WTC11 (cell line): ENCODE measurements at regions not wholly inside any gene's neighbourhood (a gene's known extent, or its start where the extent isn't known, plus 50 kb on each side); places are given as distances from the start of the nearest gene placed in this dataset.

Experiments used
- ATAC-seq: fragments of 200-7000 bp; cut with Tn5 transposase; 2 replicates; pipeline ENCODE4 v1.10.0; 2021; ENCODE audit warnings: mild to moderate bottlenecking, moderate library complexity
- CTCF ChIA-PET: fragments of 300-600 bp; sonication (Branson Sonifier 250); formaldehyde crosslinking; loops from one replicate; lab custom pipeline; 2021; ENCODE audit warnings: antibody characterized with exemption; lab: Charles Lee
- POLR2A ChIA-PET: fragments of 350-600 bp; sonication (Branson Sonifier 250); formaldehyde crosslinking; loops from one replicate; lab custom pipeline; 2021; ENCODE audit warnings: antibody characterized with exemption; lab: Charles Lee
- DNase-seq: peaks from one replicate; pipeline ENCODE4 v3.0.0; 2021; ENCODE audit warnings: low spot score
- H3K27ac Mint-ChIP-seq: 2 replicates; pipeline ENCODE4 v1.8.0; 2021; ENCODE audit warnings: mixed read lengths
- H3K27me3 Mint-ChIP-seq: 2 replicates; pipeline ENCODE4 v1.8.0; 2021; ENCODE audit warnings: low read depth, mild to moderate bottlenecking, moderate library complexity, mixed read lengths
- H3K36me3 Mint-ChIP-seq: 2 replicates; pipeline ENCODE4 v1.8.0; 2021; ENCODE audit warnings: mixed read lengths
- H3K4me1 Mint-ChIP-seq: 2 replicates; pipeline ENCODE4 v1.8.0; 2022; ENCODE audit warnings: mixed read lengths
- H3K4me3 Mint-ChIP-seq: 2 replicates; pipeline ENCODE4 v1.8.0; 2021; ENCODE audit warnings: mild to moderate bottlenecking, moderate library complexity, mixed read lengths
- H3K9me3 Mint-ChIP-seq: 2 replicates; pipeline ENCODE4 v1.8.0; 2021; ENCODE audit warnings: mixed read lengths
- AR ChIP-seq: fragments of 250-450 bp; sonication (Bioruptor Pico); IDR thresholded peaks from 2 replicates; pipeline ENCODE4 v1.9.0; 2021; ENCODE audit warnings: mild to moderate bottlenecking
- ARID4B ChIP-seq: sonication (generic); formaldehyde crosslinking; IDR thresholded peaks from 2 replicates; pipeline ENCODE4 v1.8.0; 2023; ENCODE audit warnings: missing genetic modification reagents, mild to moderate bottlenecking, borderline replicate concordance
- ATF6 ChIP-seq: sonication (generic); formaldehyde crosslinking; IDR thresholded peaks from 2 replicates; pipeline ENCODE4 v1.8.1; 2023; ENCODE audit warnings: mild to moderate bottlenecking, missing genetic modification reagents
- CTCF ChIP-seq: fragments of 200-600 bp; IDR thresholded peaks from 2 replicates; pipeline ENCODE4 v1.8.0; 2022; ENCODE audit warnings: antibody characterized with exemption
- E2F4 ChIP-seq: sonication (generic); formaldehyde crosslinking; IDR thresholded peaks from 2 replicates; pipeline ENCODE4 v1.8.1; 2022; ENCODE audit warnings: low read depth, mild to moderate bottlenecking, moderate library complexity, missing genetic modification reagents, borderline replicate concordance
- ERG ChIP-seq: fragments of 250-450 bp; sonication (Bioruptor Pico); IDR thresholded peaks from 2 replicates; pipeline ENCODE4 v1.8.0; 2021; ENCODE audit warnings: mild to moderate bottlenecking
- ETV6 ChIP-seq: sonication (generic); formaldehyde crosslinking; IDR thresholded peaks from 2 replicates; pipeline ENCODE4 v1.8.1; 2022; ENCODE audit warnings: mild to moderate bottlenecking, missing genetic modification reagents
- FOXK1 ChIP-seq: sonication (generic); formaldehyde crosslinking; IDR thresholded peaks from 2 replicates; pipeline ENCODE4 v1.8.0; 2022; ENCODE audit warnings: mild to moderate bottlenecking, moderate library complexity, missing genetic modification reagents
- GABPB1 ChIP-seq: sonication (generic); formaldehyde crosslinking; IDR thresholded peaks from 2 replicates; pipeline ENCODE4 v1.8.1; 2023; ENCODE audit warnings: mild to moderate bottlenecking, missing genetic modification reagents
- GTF2I ChIP-seq: fragments of 250-450 bp; sonication (Bioruptor Pico); conservative IDR thresholded peaks from 2 replicates; pipeline ENCODE4 v1.4.0; 2021; ENCODE audit warnings: mild to moderate bottlenecking
- MXD4 ChIP-seq: fragments of 250-450 bp; sonication (Bioruptor Pico); IDR thresholded peaks from 2 replicates; pipeline ENCODE4 v1.8.0; 2021; ENCODE audit warnings: mild to moderate bottlenecking, moderate library complexity, borderline replicate concordance
- STAT6 ChIP-seq: sonication (generic); formaldehyde crosslinking; conservative IDR thresholded peaks from 2 replicates; pipeline ENCODE4 v1.8.1; 2023; ENCODE audit warnings: mild to moderate bottlenecking, low read depth, missing genetic modification reagents, moderate library complexity
- TP53 ChIP-seq: sonication (generic); formaldehyde crosslinking; IDR thresholded peaks from 2 replicates; pipeline ENCODE4 v1.8.1; 2023; ENCODE audit warnings: mild to moderate bottlenecking, missing genetic modification reagents
- ZNF219 ChIP-seq: sonication (generic); formaldehyde crosslinking; IDR thresholded peaks from 2 replicates; pipeline ENCODE4 v1.8.0; 2023; ENCODE audit warnings: missing genetic modification reagents, mild to moderate bottlenecking, borderline replicate concordance
- ZNF425 ChIP-seq: fragments of 250-450 bp; sonication (Bioruptor Pico); conservative IDR thresholded peaks from 2 replicates; pipeline ENCODE4 v1.9.0; 2021; ENCODE audit warnings: mild to moderate bottlenecking

GRCh38 chr4:155607481-155607880 is 59.2 kb upstream of the GUCY1A1 start:
- 0 out of 2 replicates have a peak, but pooled peaks cover 3% of the 10 kb centered on the region for H3K9me3 Mint-ChIP-seq
- H3K4me1 Mint-ChIP-seq = no peaks in the 10 kb centered on the region
- ATAC-seq (no peak), DNase-seq (no peak)
- TF ChIP-seq ARID4B = no peak
- TF ChIP-seq ZNF425 = no peak
- TF ChIP-seq ERG (CRISPR knock-in tag) = no peak
- no peak for TF ChIP-seq TP53
- TF ChIP-seq E2F4 (CRISPR knock-in tag) = no peak
- no peak for TF ChIP-seq ZNF219
- TF ChIP-seq CTCF = no peak
- no peak for TF ChIP-seq ETV6 (CRISPR knock-in tag)
- no peak for TF ChIP-seq FOXK1 (CRISPR knock-in tag)
- no peak for TF ChIP-seq MXD4
- no peak for TF ChIP-seq STAT6 (CRISPR knock-in tag)
- TF ChIP-seq GTF2I (CRISPR knock-in tag) = no peak
- no peak for TF ChIP-seq GABPB1 (CRISPR knock-in tag)
- TF ChIP-seq AR (CRISPR knock-in tag) = no peak
- TF ChIP-seq ATF6 (CRISPR knock-in tag) = no peak
- H3K27ac Mint-ChIP-seq = no peak overlapping the region
- H3K4me3 Mint-ChIP-seq = no peak overlapping the region
- POLR2A ChIA-PET = no interaction called here
- H3K36me3 Mint-ChIP-seq = no peaks in the 10 kb centered on the region
- CTCF ChIA-PET = no interaction called here
- no peaks in the 10 kb centered on the region for H3K27me3 Mint-ChIP-seq
